ENCODE measurements at regions not wholly inside any gene's neighbourhood (a gene's known extent, or its start where the extent isn't known, plus 50 kb on each side); places are given as distances from the start of the nearest gene placed in this dataset.

- DNase-seq (ENCODE audit: low read depth) = no peak
- no peak overlapping the region for H3K4me3 ChIP-seq (ENCODE audit: low read depth, low read length)
- no peak for TF ChIP-seq CTCF (conservative IDR thresholded peaks at IDR 0.05; ENCODE audit: low read depth, low read length)
These were observed 115.8 kb upstream of the MAOA start for GRCh38 chrX:43540318-43540717.

GRCh38 chrX:43551590-43551989, 104.5 kb upstream of the MAOA start:
- no peak for DNase-seq (ENCODE audit: low read depth)
- no peak for TF ChIP-seq CTCF (conservative IDR thresholded peaks at IDR 0.05; ENCODE audit: low read depth, low read length)
- H3K4me3 ChIP-seq (ENCODE audit: low read depth, low read length) = no peak overlapping the region

- H3K4me3 ChIP-seq (ENCODE audit: low read depth, low read length) = no peak overlapping the region
- DNase-seq (ENCODE audit: low read depth) = peak; percentile 74
- TF ChIP-seq CTCF (conservative IDR thresholded peaks at IDR 0.05; ENCODE audit: low read depth, low read length) = no peak
These were observed 103.9 kb upstream of the MAOA start for GRCh38 chrX:43552156-43552555.

GRCh38 chrX:43552703-43553102, 103.4 kb upstream of the MAOA start:
- no peak for TF ChIP-seq CTCF (conservative IDR thresholded peaks at IDR 0.05; ENCODE audit: low read depth, low read length)
- H3K4me3 ChIP-seq (ENCODE audit: low read depth, low read length) = no peak overlapping the region
- DNase-seq (ENCODE audit: low read depth) = no peak

- no peak for TF ChIP-seq CTCF (conservative IDR thresholded peaks at IDR 0.05; ENCODE audit: low read depth, low read length)
- DNase-seq (ENCODE audit: low read depth) = no peak
- no peak overlapping the region for H3K4me3 ChIP-seq (ENCODE audit: low read depth, low read length)
These were observed 102.8 kb upstream of the MAOA start for GRCh38 chrX:43553257-43553656.

- H3K4me3 ChIP-seq (ENCODE audit: low read depth, low read length) = no peak overlapping the region
- TF ChIP-seq CTCF (conservative IDR thresholded peaks at IDR 0.05; ENCODE audit: low read depth, low read length) = no peak
- no peak for DNase-seq (ENCODE audit: low read depth)
These were observed 99.9 kb upstream of the MAOA start for GRCh38 chrX:43556207-43556606.

GRCh38 chrX:43557792-43558191, 98.3 kb upstream of the MAOA start:
- TF ChIP-seq CTCF (conservative IDR thresholded peaks at IDR 0.05; ENCODE audit: low read depth, low read length) = peak; percentile 68
- no peak overlapping the region for H3K4me3 ChIP-seq (ENCODE audit: low read depth, low read length)
- no peak for DNase-seq (ENCODE audit: low read depth)

Measured in epithelial cell of proximal tubule (primary cell).